NCI-H2171 treated with DMSO at 0.1 percent for 48 hours (cell line): ENCODE measurements at regions not wholly inside any gene's neighbourhood (a gene's known extent, or its start where the extent isn't known, plus 50 kb on each side); places are given as distances from the start of the nearest gene placed in this dataset.

Source experiments
- DNase-seq: peaks from one replicate; lab custom pipeline; 2025; lab: John Stamatoyannopoulos, UW

GRCh38 chr1:188872376-188872775, 1605.3 kb downstream of the BRINP3 start:
- no peak for DNase-seq

- DNase-seq = no peak
Measured at GRCh38 chr1:188877668-188878067, 1600.0 kb downstream of the BRINP3 start.

GRCh38 chr1:188888386-188888785, 1589.3 kb downstream of the BRINP3 start:
- no peak for DNase-seq

GRCh38 chr1:188889166-188889565, 1588.5 kb downstream of the BRINP3 start:
- DNase-seq = no peak

- DNase-seq = no peak
Measured at GRCh38 chr1:188891958-188892357, 1585.7 kb downstream of the BRINP3 start.

GRCh38 chr1:188895611-188896010, 1582.1 kb downstream of the BRINP3 start:
- DNase-seq = no peak

- no peak for DNase-seq
Measured at GRCh38 chr1:188903241-188903640, 1574.4 kb downstream of the BRINP3 start.

- no peak for DNase-seq
Measured at GRCh38 chr1:188904201-188904600, 1573.5 kb downstream of the BRINP3 start.

GRCh38 chr1:188906921-188907641, 1570.6 kb downstream of the BRINP3 start:
- DNase-seq = no peak

- DNase-seq = no peak
Measured at GRCh38 chr1:188930382-188930781, 1547.3 kb downstream of the BRINP3 start.

GRCh38 chr1:188931506-188931905, 1546.2 kb downstream of the BRINP3 start:
- no peak for DNase-seq

GRCh38 chr1:188937965-188938551, 1539.6 kb downstream of the BRINP3 start:
- peak; percentile 2 for DNase-seq

GRCh38 chr1:188941986-188942385, 1535.7 kb downstream of the BRINP3 start:
- DNase-seq = no peak

- no peak for DNase-seq
Measured at GRCh38 chr1:188949701-188950100, 1528.0 kb downstream of the BRINP3 start.

GRCh38 chr1:188958461-188959115, 1519.1 kb downstream of the BRINP3 start:
- DNase-seq = no peak

GRCh38 chr1:188986745-188987417, 1490.8 kb downstream of the BRINP3 start:
- no peak for DNase-seq

- DNase-seq = no peak
Measured at GRCh38 chr1:188988589-188988988, 1489.1 kb downstream of the BRINP3 start.

GRCh38 chr1:188991221-188991930, 1486.3 kb downstream of the BRINP3 start:
- DNase-seq = no peak

GRCh38 chr1:189007824-189008223, 1469.8 kb downstream of the BRINP3 start:
- DNase-seq = no peak

- no peak for DNase-seq
Measured at GRCh38 chr1:189021577-189021976, 1456.1 kb downstream of the BRINP3 start.

- no peak for DNase-seq
Measured at GRCh38 chr1:189022015-189022414, 1455.6 kb downstream of the BRINP3 start.

GRCh38 chr1:189027512-189027911, 1450.2 kb downstream of the BRINP3 start:
- no peak for DNase-seq
